SIG-M5 (cell line): ENCODE measurements at regions not wholly inside any gene's neighbourhood (a gene's known extent, or its start where the extent isn't known, plus 50 kb on each side); places are given as distances from the start of the nearest gene placed in this dataset.

Experiments used
- DNase-seq: peaks from one replicate; lab custom pipeline; 2025; lab: John Stamatoyannopoulos, UW

GRCh38 chr5:111582451-111582850, 70.1 kb upstream of the STARD4 start:
- DNase-seq, result no peak

DNA sequence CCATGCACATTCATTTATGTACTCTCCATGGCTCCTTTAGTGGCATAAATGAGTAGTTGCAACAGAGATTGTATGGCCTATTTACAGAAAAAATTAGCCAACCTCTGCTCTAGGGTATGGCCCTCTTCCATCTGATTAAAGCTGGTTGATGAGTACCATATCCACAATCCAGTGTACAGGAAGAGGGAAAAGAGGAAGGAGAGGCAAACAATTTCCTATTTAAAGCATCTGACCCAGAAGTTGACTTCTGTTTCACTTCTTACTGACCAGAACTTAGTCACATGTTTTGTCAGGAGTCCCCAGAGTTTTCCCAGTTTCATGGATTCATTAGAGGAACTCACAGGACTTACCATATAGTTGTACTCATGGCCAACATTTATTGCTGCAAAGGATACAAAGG, 68.6 kb upstream of the STARD4 start:
- DNase-seq, result no peak

DNA sequence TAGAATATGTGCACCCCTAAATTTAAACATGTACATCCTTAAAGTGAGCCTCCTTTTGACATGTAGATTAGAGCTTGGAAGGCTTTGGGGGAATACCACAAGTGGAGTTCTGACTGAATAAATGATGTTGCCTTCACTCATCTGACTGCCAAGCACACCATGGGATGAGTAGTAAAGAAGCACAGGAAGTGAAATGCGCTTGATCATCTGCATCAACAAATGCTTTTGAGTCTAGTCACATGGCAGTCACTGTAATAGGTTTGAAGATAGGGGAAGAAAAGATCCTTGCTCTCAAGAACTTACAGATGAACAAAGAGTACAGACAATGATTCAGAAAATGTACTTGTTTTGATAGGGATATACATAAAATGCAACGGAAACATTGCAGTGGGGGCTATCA, 62.0 kb upstream of the STARD4 start:
- no peak for DNase-seq

GRCh38 chr5:111572561-111572960, 60.2 kb upstream of the STARD4 start:
- no peak for DNase-seq

- DNase-seq, result no peak
Measured at GRCh38 chr5:111563031-111563822, 50.9 kb upstream of the STARD4 start.

- no peak for DNase-seq
Measured at GRCh38 chr5:111562561-111562960, 50.2 kb upstream of the STARD4 start.
